Calu3 (cell line): ENCODE measurements at regions not wholly inside any gene's neighbourhood (a gene's known extent, or its start where the extent isn't known, plus 50 kb on each side); places are given as distances from the start of the nearest gene placed in this dataset.
"Not testable (repeated sequence)": the region's sequence is repeated elsewhere in the genome, so short reads cannot be mapped to it uniquely, and the experiment has no call there.

Experiments used
- BruUV-seq: library from RNA; stranded (reverse); fragments of 400-500 nt; replicated peaks from 2 replicates; lab custom pipeline; 2021; lab: Mats Ljungman, UMichigan
- CTCF ChIA-PET: fragments of 300-600 bp; sonication (Branson Sonifier 250); formaldehyde crosslinking; loops from one replicate; lab custom pipeline; 2022; ENCODE audit warnings: antibody characterized with exemption; lab: Charles Lee
- DNase-seq: peaks from one replicate; pipeline ENCODE4 v3.0.0; 2022
- H3K27ac Mint-ChIP-seq: one replicate; pipeline ENCODE4 v1.8.0; 2022; ENCODE audit warnings: mixed read lengths; ENCODE audit not compliant: unreplicated experiment
- H3K27me3 Mint-ChIP-seq: one replicate; pipeline ENCODE4 v1.8.0; 2022; ENCODE audit warnings: mixed read lengths; ENCODE audit not compliant: unreplicated experiment
- H3K36me3 Mint-ChIP-seq: one replicate; pipeline ENCODE4 v1.8.0; 2022; ENCODE audit warnings: mild to moderate bottlenecking, moderate library complexity, mixed read lengths; ENCODE audit not compliant: insufficient read depth, unreplicated experiment
- H3K4me1 Mint-ChIP-seq: one replicate; pipeline ENCODE4 v1.8.0; 2022; ENCODE audit warnings: mild to moderate bottlenecking, low read depth, mixed read lengths; ENCODE audit not compliant: unreplicated experiment
- H3K4me3 Mint-ChIP-seq: one replicate; pipeline ENCODE4 v1.8.0; 2022; ENCODE audit warnings: mild to moderate bottlenecking, low read depth, moderate library complexity, mixed read lengths; ENCODE audit not compliant: unreplicated experiment
- H3K9me3 Mint-ChIP-seq: one replicate; pipeline ENCODE4 v1.8.0; 2022; ENCODE audit warnings: low read depth, mixed read lengths; ENCODE audit not compliant: unreplicated experiment
- CTCF ChIP-seq: fragments of 200-600 bp; IDR thresholded peaks from one replicate; pipeline ENCODE4 v1.8.0; 2022; ENCODE audit warnings: antibody characterized with exemption; ENCODE audit not compliant: unreplicated experiment
- intact Hi-C: fragments of 100-400 bp; cut with micrococcal nuclease; formaldehyde crosslinking; loops from one replicate; pipeline ENCODE4 v1.10.0; 2022; ENCODE audit not compliant: unreplicated experiment

GRCh38 chr4:75254745-75255144 is 259.5 kb downstream of the RCHY1 start:
- no peak overlapping the region for H3K27ac Mint-ChIP-seq
- intact Hi-C loops, result no loop called here
- no peak for DNase-seq
- peaks cover 16% of the 10 kb centered on the region for H3K27me3 Mint-ChIP-seq
- H3K4me1 Mint-ChIP-seq, result no peaks in the 10 kb centered on the region
- BruUV-seq, result no TSS peak
- no peak overlapping the region for H3K4me3 Mint-ChIP-seq
- H3K36me3 Mint-ChIP-seq, result no peaks in the 10 kb centered on the region
- TF ChIP-seq CTCF, result no peak
- CTCF ChIA-PET, result no interaction called here
- peaks cover 3% of the 10 kb centered on the region for H3K9me3 Mint-ChIP-seq

GRCh38 chr4:75253094-75253493 is 261.1 kb downstream of the RCHY1 start:
- CTCF ChIA-PET, H3K4me3 Mint-ChIP-seq, BruUV-seq, H3K9me3 Mint-ChIP-seq, H3K27ac Mint-ChIP-seq, DNase-seq, intact Hi-C loops, H3K36me3 Mint-ChIP-seq: not testable (repeated sequence)
- Mint-ChIP-seq H3K4me1 (peaks cover 12% of the 10 kb centered on the region), H3K27me3 (peaks cover 13% of the 10 kb centered on the region)

GRCh38 chr4:75251547-75251946 is 262.7 kb downstream of the RCHY1 start:
- no peak overlapping the region for H3K4me3 Mint-ChIP-seq
- intact Hi-C loops, result no loop called here

GRCh38 chr4:75249739-75250138 is 264.5 kb downstream of the RCHY1 start:
- H3K4me3 Mint-ChIP-seq, result no peak overlapping the region
- no peak for DNase-seq
- no peaks in the 10 kb centered on the region for H3K27me3 Mint-ChIP-seq
- CTCF ChIA-PET, result interaction anchor here (0.5 kb wide), 1 partner anchor 13 kb away, joined by 5 read pairs; no protein-coding TSS in a partner anchor
- no TSS peak for BruUV-seq
- H3K4me1 Mint-ChIP-seq, result peaks cover 13% of the 10 kb centered on the region
- H3K27ac Mint-ChIP-seq, result no peak overlapping the region
- no peaks in the 10 kb centered on the region for H3K36me3 Mint-ChIP-seq
- peaks cover 3% of the 10 kb centered on the region for H3K9me3 Mint-ChIP-seq
- intact Hi-C loops, result loop anchor here (2.0 kb wide), 1 partner anchor 69 kb away; no protein-coding TSS in a partner anchor
- no peak for TF ChIP-seq CTCF

More at GRCh38 chr4:75251547-75251946, 262.7 kb downstream of the RCHY1 start:
- no TSS peak for BruUV-seq
- H3K27me3 Mint-ChIP-seq, result no peaks in the 10 kb centered on the region
- peaks cover 13% of the 10 kb centered on the region for H3K4me1 Mint-ChIP-seq
- no peaks in the 10 kb centered on the region for H3K36me3 Mint-ChIP-seq
- no peak for DNase-seq
- no peak overlapping the region for H3K27ac Mint-ChIP-seq
- no peak for TF ChIP-seq CTCF
- peaks cover 3% of the 10 kb centered on the region for H3K9me3 Mint-ChIP-seq
- CTCF ChIA-PET, result no interaction called here

DNA sequence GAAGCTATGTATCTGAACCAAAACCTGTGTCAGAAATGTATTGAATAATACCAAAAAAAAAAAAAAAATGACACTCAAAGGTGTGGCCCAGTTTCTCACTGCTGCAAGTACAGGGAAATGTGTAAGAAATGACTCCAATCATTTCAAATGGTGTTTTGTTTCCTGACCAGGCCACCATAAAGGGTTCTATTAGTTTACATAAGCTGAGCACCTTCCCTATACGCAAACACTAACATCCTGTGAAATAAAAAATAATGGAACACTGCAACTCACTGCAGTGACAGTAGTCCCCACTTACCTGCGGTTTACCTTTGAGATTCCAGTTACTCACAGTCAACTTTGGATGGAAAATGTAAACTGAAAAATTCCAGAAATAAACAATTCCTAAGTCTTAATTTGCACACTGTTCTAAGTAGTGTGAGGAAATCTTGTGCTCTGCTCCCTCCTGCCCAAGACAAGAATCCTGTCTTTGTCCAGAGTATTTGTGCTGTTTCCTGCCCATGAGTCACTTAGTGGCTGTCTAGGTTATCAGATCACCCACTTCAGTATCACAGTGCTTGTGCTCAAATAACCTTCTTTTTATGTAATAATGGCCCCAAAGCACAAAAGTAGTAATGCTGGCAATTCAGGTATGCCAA is 265.3 kb downstream of the RCHY1 start:
- CTCF ChIA-PET, result interaction anchor here (0.7 to 1.2 kb wide), 2 partner anchors 10 to 455 kb away, joined by 4 to 6 read pairs; partner anchors contain the start of gene BTC
- Mint-ChIP-seq H3K9me3 (peaks cover 3% of the 10 kb centered on the region), H3K4me1 (peaks cover 13% of the 10 kb centered on the region), H3K27me3 (no peaks in the 10 kb centered on the region), H3K36me3 (no peaks in the 10 kb centered on the region), H3K27ac (peak overlapping the region; percentile 65), H3K4me3 (no peak overlapping the region)
- BruUV-seq, result no TSS peak
- DNase-seq, result peak; percentile 6
- TF ChIP-seq CTCF, result no peak
- intact Hi-C loops, result loop anchor here (2.0 kb wide), 1 partner anchor 68 kb away; no protein-coding TSS in a partner anchor
